ENCODE measurements at regions not wholly inside any gene's neighbourhood (a gene's known extent, or its start where the extent isn't known, plus 50 kb on each side); places are given as distances from the start of the nearest gene placed in this dataset.

DNA sequence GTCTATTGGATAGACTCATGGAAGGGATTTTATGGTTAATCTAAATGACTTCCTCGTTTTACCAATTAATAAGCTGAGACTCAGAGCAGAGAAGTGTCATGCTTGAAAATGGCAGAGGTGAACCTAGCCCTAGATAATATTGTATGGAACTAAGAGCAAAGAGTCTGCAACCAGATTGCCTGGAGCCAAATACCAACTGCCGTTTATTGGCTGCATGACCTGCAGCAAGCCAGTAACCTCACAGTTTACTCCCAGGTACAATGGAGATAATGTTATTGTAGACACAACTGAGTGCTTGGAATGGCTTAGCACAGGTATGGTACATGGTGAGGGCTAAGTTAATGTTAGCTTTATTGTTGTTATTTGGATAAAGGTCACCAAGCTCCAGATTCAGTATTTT is 84.6 kb upstream of the FAT3 start:
- POLR2A ChIA-PET = no interaction called here
- CTCF ChIA-PET = no interaction called here

DNA sequence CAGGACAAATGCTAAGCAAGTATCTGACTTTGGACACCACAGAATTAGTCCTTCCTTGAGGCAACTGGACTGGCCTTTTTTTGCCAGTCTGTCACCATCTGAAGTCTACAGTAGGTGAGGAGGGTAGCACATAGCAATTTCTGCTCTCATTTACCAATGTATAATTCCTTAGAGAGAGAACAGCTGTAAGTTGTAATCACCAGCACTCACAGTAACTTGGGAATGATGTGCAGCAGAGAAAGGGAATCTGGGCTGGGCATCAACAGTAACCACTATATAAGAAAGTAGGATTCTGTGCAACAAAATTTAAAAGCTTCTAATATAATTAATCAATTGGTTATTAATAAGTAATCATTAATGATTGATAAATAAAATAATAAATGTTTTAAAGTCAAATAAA is 86.3 kb upstream of the FAT3 start:
- DNase-seq (ENCODE audit: extremely low spot score) = no peak
- TF ChIP-seq, protein P1, sequence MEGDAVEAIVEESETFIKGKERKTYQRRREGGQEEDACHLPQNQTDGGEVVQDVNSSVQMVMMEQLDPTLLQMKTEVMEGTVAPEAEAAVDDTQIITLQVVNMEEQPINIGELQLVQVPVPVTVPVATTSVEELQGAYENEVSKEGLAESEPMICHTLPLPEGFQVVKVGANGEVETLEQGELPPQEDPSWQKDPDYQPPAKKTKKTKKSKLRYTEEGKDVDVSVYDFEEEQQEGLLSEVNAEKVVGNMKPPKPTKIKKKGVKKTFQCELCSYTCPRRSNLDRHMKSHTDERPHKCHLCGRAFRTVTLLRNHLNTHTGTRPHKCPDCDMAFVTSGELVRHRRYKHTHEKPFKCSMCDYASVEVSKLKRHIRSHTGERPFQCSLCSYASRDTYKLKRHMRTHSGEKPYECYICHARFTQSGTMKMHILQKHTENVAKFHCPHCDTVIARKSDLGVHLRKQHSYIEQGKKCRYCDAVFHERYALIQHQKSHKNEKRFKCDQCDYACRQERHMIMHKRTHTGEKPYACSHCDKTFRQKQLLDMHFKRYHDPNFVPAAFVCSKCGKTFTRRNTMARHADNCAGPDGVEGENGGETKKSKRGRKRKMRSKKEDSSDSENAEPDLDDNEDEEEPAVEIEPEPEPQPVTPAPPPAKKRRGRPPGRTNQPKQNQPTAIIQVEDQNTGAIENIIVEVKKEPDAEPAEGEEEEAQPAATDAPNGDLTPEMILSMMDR (IDR thresholded peaks at IDR 0.05; ENCODE audit: control extremely low read depth, extremely low read depth, low read depth, missing control alignments) = no peak
- ChIA-PET POLR2A (no interaction called here), CTCF (interaction anchor here (2.0 kb wide), 2 partner anchors 9 to 14 kb away, joined by 5 to 6 read pairs; no protein-coding TSS in a partner anchor)

More for the DNA sequence above, 84.6 kb upstream of the FAT3 start:
- TF ChIP-seq, protein P1 (IDR thresholded peaks at IDR 0.05; ENCODE audit: control extremely low read depth, extremely low read depth, low read depth, missing control alignments) = no peak
- DNase-seq (ENCODE audit: extremely low spot score) = no peak

DNA sequence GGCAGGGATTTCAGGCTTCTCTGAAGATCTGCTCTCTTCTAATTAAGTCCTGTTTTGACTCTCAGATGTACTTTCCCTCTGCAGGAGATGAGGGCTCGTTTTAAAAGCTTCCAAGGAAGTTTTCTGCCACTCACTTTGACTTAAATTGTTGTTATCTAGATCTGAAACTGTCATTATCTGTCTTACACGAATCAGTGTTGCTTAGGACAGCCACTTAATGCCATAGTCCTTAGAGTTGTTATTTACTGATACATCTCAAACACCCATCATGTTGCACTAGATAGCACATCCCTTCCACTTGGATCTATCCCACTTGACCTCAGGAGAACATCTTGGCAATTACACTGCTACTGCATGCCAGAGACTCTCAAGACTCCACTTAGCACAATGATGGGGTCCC is 86.9 kb upstream of the FAT3 start:
- TF ChIP-seq, protein P1 (IDR thresholded peaks at IDR 0.05; ENCODE audit: control extremely low read depth, extremely low read depth, low read depth, missing control alignments) = no peak
- DNase-seq (ENCODE audit: extremely low spot score) = no peak
- CTCF ChIA-PET = interaction anchor here (2.0 kb wide), 2 partner anchors 8 to 13 kb away, joined by 5 to 6 read pairs; no protein-coding TSS in a partner anchor
- POLR2A ChIA-PET = no interaction called here

DNA sequence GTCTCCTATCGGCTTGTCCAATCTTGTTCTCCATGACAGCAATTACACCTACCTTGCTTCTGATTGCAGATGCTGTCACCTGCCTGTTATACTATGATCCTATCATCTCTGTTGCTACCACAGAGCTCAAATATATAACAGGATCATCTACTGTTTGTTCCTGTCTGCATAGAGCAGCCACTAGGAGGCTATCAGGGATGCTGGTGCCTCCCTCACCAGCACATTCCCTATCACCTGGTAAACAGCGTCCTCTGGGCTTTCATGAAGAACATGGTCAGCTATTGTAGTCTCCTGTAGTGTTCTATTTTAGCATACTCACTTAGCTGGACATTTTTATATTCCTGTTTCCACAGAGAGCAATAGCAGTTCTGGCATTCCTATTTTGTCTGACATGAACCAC is 87.8 kb upstream of the FAT3 start:
- TF ChIP-seq, protein P1 (IDR thresholded peaks at IDR 0.05; ENCODE audit: control extremely low read depth, extremely low read depth, low read depth, missing control alignments) = no peak
- DNase-seq (ENCODE audit: extremely low spot score) = no peak
- ChIA-PET POLR2A (no interaction called here), CTCF (no interaction called here)

DNA sequence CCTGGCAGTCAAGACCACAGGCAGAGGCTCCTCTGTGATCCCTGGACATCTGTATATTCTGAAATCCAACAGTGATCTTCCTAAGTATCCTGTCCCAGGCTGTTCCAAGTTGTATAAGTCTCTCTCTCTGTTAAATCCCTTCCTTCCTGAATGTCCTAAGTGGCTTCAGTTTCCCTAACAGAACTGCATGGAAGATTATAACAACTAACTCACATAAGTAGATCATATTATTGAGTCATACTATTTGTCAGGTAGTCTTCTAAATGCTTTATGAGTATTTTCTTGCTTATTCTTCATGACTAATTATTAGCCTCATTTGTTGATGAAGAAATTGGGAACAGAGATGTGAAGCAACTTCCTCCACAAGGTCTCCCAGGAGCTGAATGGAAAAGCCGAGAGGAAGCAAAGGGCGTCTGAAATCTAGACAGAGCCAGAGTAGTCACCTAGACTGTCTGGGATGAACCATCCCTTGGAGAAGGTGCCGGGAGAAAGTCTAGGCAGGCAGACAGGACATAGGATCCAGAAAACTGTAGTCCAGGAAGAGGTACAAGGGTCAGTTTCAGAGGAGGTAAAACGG is 93.2 kb upstream of the FAT3 start:
- POLR2A ChIA-PET = no interaction called here

DNA sequence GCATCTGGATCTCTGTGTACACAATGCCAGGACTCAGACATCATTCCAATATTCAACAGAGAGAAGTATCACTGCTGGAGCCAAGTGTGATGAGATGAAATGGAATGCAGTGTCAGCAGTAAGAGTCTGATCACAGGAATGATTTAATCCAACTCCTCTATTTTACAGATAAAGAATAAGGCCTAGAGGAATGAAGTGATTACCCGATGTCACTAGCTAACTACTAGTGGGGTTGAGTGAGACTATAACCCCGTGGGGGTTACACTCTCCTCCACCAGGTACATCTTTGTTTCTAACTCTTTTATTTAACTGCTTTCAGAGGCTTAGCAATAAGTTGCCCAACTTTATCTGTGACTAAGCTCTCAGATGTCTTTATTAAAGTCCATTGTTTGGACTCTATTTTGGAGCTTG is 94.2 kb upstream of the FAT3 start:
- no peak for DNase-seq (ENCODE audit: extremely low spot score)
- CTCF ChIA-PET = interaction anchor here (1.9 kb wide), 1 partner anchor 8 kb away, joined by 5 read pairs; no protein-coding TSS in a partner anchor
- TF ChIP-seq, protein P1 (IDR thresholded peaks at IDR 0.05; ENCODE audit: control extremely low read depth, extremely low read depth, low read depth, missing control alignments) = no peak
- POLR2A ChIA-PET = no interaction called here

More for the DNA sequence above, 93.2 kb upstream of the FAT3 start:
- TF ChIP-seq, protein P1 (IDR thresholded peaks at IDR 0.05; ENCODE audit: control extremely low read depth, extremely low read depth, low read depth, missing control alignments) = no peak
- no peak for DNase-seq (ENCODE audit: extremely low spot score)
- CTCF ChIA-PET = no interaction called here

Data from GM10248 (cell line).